IMR-90 (cell line): ENCODE measurements at regions not wholly inside any gene's neighbourhood (a gene's known extent, or its start where the extent isn't known, plus 50 kb on each side); places are given as distances from the start of the nearest gene placed in this dataset.

Experiments used
- ATAC-seq: fragments of 200-7000 bp; cut with Tn5 transposase; 2 replicates; pipeline ENCODE4 v1.9.1; 2020; ENCODE audit warnings: low read depth, mild to moderate bottlenecking, moderate library complexity
- BruUV-seq: library from RNA; stranded (reverse); fragments of 400-500 nt; replicated peaks from 2 replicates; lab custom pipeline; 2021; lab: Mats Ljungman, UMichigan
- CTCF ChIA-PET: fragments of 300-600 bp; formaldehyde crosslinking; extraction: SDS; loops from one replicate; lab custom pipeline; 2021; ENCODE audit warnings: antibody characterized with exemption; lab: Yijun Ruan, JAX
- POLR2A ChIA-PET: fragments of 300-600 bp; sonication (Branson Sonifier 250); formaldehyde crosslinking; loops from one replicate; lab custom pipeline; 2022; ENCODE audit warnings: antibody characterized with exemption; ENCODE audit not compliant: unreplicated experiment; lab: Charles Lee
- DNase-seq: peaks from one replicate; pipeline ENCODE4 v3.0.0; 2013
- H2AFZ ChIP-seq: replicated peaks from 2 replicates; pipeline ENCODE3; 2013; ENCODE audit warnings: low read length, mild to moderate bottlenecking; ENCODE audit not compliant: poor library complexity
- H2AK5ac ChIP-seq: 2 replicates; pipeline ENCODE4 v1.6.1; 2013; ENCODE audit warnings: low read depth, low read length, inconsistent platforms
- H2AK9ac ChIP-seq: replicated peaks from 2 replicates; pipeline ENCODE3; 2013; ENCODE audit warnings: mild to moderate bottlenecking, low read depth, low read length, moderate library complexity; ENCODE audit not compliant: poor library complexity
- H2BK120ac ChIP-seq: 2 replicates; pipeline ENCODE4 v1.6.1; 2013; ENCODE audit warnings: low read depth, low read length, inconsistent platforms
- H2BK15ac ChIP-seq: 3 replicates; pipeline ENCODE4 v1.6.1; 2013; ENCODE audit warnings: low read depth, low read length, inconsistent platforms
- H2BK20ac ChIP-seq: 2 replicates; pipeline ENCODE4 v1.6.1; 2013; ENCODE audit warnings: low read depth, mild to moderate bottlenecking, inconsistent platforms, low read length, moderate library complexity
- H2BK5ac ChIP-seq: 2 replicates; pipeline ENCODE4 v1.6.1; 2013; ENCODE audit warnings: mild to moderate bottlenecking, low read depth, low read length, inconsistent platforms; ENCODE audit not compliant: poor library complexity, severe bottlenecking
- H3K14ac ChIP-seq: replicated peaks from 2 replicates; pipeline ENCODE4 v1.6.1; 2013; ENCODE audit warnings: low read depth, low read length, inconsistent platforms
- H3K18ac ChIP-seq: 2 replicates; pipeline ENCODE4 v1.6.1; 2013; ENCODE audit warnings: low read depth, low read length, control low read depth
- H3K23ac ChIP-seq: 2 replicates; pipeline ENCODE4 v1.6.1; 2013; ENCODE audit warnings: low read depth, low read length, inconsistent platforms
- H3K27ac ChIP-seq: 2 replicates; pipeline ENCODE4 v1.5.1; 2013; ENCODE audit warnings: mild to moderate bottlenecking, control low read depth, low read length; ENCODE audit not compliant: insufficient read depth
- H3K27me3 ChIP-seq: 2 replicates; pipeline ENCODE4 v1.6.1; 2013; ENCODE audit warnings: low read length; ENCODE audit not compliant: control insufficient read depth, insufficient read depth
- H3K36me3 ChIP-seq: 2 replicates; pipeline ENCODE4 v1.6.1; 2013; ENCODE audit warnings: low read length, mixed read lengths; ENCODE audit not compliant: control insufficient read depth, insufficient read depth
- H3K4ac ChIP-seq: 2 replicates; pipeline ENCODE4 v1.6.1; 2013; ENCODE audit warnings: low read depth, low read length, inconsistent platforms
- H3K4me1 ChIP-seq: 2 replicates; pipeline ENCODE4 v1.6.1; 2013; ENCODE audit warnings: low read length, mixed read lengths; ENCODE audit not compliant: control insufficient read depth, insufficient read depth
- H3K4me2 ChIP-seq: 2 replicates; pipeline ENCODE4 v1.6.1; 2013; ENCODE audit warnings: low read depth, mild to moderate bottlenecking, control low read depth, low read length, moderate library complexity
- H3K4me3 ChIP-seq: 2 replicates; pipeline ENCODE4 v1.5.1; 2013; ENCODE audit warnings: low read depth, mild to moderate bottlenecking, control low read depth, low read length, moderate library complexity; ENCODE audit not compliant: insufficient read depth
- H3K56ac ChIP-seq: 2 replicates; pipeline ENCODE4 v1.6.1; 2013; ENCODE audit warnings: low read length, inconsistent platforms; ENCODE audit not compliant: insufficient read depth; ENCODE audit errors: extremely low read depth
- H3K79me1 ChIP-seq, 2 experiments: 2 replicates each; pipeline ENCODE4 v1.6.1; 2013; ENCODE audit warnings: low read length in 2 of 2, inconsistent platforms in 1 of 2, low read depth in 1 of 2
- H3K9ac ChIP-seq: 2 replicates; pipeline ENCODE4 v1.6.1; 2013; ENCODE audit warnings: low read depth, low read length, control low read depth
- H3K9me1 ChIP-seq: 2 replicates; pipeline ENCODE4 v1.6.1; 2013; ENCODE audit warnings: low read length, inconsistent platforms; ENCODE audit not compliant: insufficient read depth
- H3K9me3 ChIP-seq: 2 replicates; pipeline ENCODE4 v1.6.1; 2013; ENCODE audit warnings: low read length; ENCODE audit not compliant: control insufficient read depth, insufficient read depth
- H4K20me1 ChIP-seq: 2 replicates; pipeline ENCODE4 v1.6.1; 2013; ENCODE audit warnings: low read length, inconsistent platforms; ENCODE audit not compliant: insufficient read depth
- H4K5ac ChIP-seq: 2 replicates; pipeline ENCODE4 v1.6.1; 2013; ENCODE audit warnings: mild to moderate bottlenecking, low read depth, low read length, control low read depth
- H4K8ac ChIP-seq, 2 experiments: 2 replicates each; pipeline ENCODE4 v1.6.1; 2013; ENCODE audit warnings: low read depth in 2 of 2, low read length in 2 of 2, control low read depth in 1 of 2, inconsistent platforms in 1 of 2
- H4K91ac ChIP-seq: 2 replicates; pipeline ENCODE4 v1.6.1; 2013; ENCODE audit warnings: low read depth, low read length, inconsistent platforms; ENCODE audit not compliant: insufficient read depth
- BHLHE40 ChIP-seq: fragments of 150-350 bp; IDR thresholded peaks from 2 replicates; pipeline ENCODE4 v1.6.1; 2016; ENCODE audit warnings: mild to moderate bottlenecking, low read depth, low read length
- CEBPB ChIP-seq: IDR thresholded peaks from 2 replicates; pipeline ENCODE4 v1.6.1; 2012; ENCODE audit warnings: low read depth, low read length, improper control_type of control experiment
- CHD1 ChIP-seq: IDR thresholded peaks from 2 replicates; pipeline ENCODE4 v1.6.1; 2012; ENCODE audit warnings: low read depth, low read length, improper control_type of control experiment
- CTCF ChIP-seq: conservative IDR thresholded peaks from 2 replicates; pipeline ENCODE4 v1.5.1; 2012; ENCODE audit warnings: mild to moderate bottlenecking, low read depth, low read length, improper control_type of control experiment
- ELK1 ChIP-seq: fragments of 150-350 bp; IDR thresholded peaks from 2 replicates; pipeline ENCODE4 v1.6.1; 2016; ENCODE audit warnings: low read depth, mild to moderate bottlenecking, low read length, moderate library complexity, borderline replicate concordance
- FOS ChIP-seq: fragments of 150-350 bp; IDR thresholded peaks from 2 replicates; pipeline ENCODE4 v1.6.1; 2016; ENCODE audit warnings: low read depth, low read length
- MAFK ChIP-seq: IDR thresholded peaks from 2 replicates; pipeline ENCODE4 v1.6.1; 2012; ENCODE audit warnings: low read depth, low read length, improper control_type of control experiment
- MAZ ChIP-seq: IDR thresholded peaks from 2 replicates; pipeline ENCODE4 v1.6.1; 2012; ENCODE audit warnings: low read depth, mild to moderate bottlenecking, low read length, improper control_type of control experiment, moderate library complexity, borderline replicate concordance
- MXI1 ChIP-seq: IDR thresholded peaks from 2 replicates; pipeline ENCODE4 v1.6.1; 2012; ENCODE audit warnings: low read depth, mild to moderate bottlenecking, low read length, moderate library complexity, borderline replicate concordance
- NFE2L2 ChIP-seq: fragments of 150-350 bp; IDR thresholded peaks from 2 replicates; pipeline ENCODE4 v1.6.1; 2016; ENCODE audit warnings: low read depth, mild to moderate bottlenecking, low read length
- POLR2A ChIP-seq: IDR thresholded peaks from 2 replicates; pipeline ENCODE4 v1.6.1; 2012; ENCODE audit warnings: mild to moderate bottlenecking, low read depth, low read length
- RAD21 ChIP-seq: IDR thresholded peaks from 2 replicates; pipeline ENCODE4 v1.6.1; 2012; ENCODE audit warnings: low read length, improper control_type of control experiment
- RCOR1 ChIP-seq: IDR thresholded peaks from 2 replicates; pipeline ENCODE4 v1.6.1; 2012; ENCODE audit warnings: mild to moderate bottlenecking, low read length, improper control_type of control experiment; ENCODE audit not compliant: insufficient replicate concordance
- RFX5 ChIP-seq: IDR thresholded peaks from 2 replicates; pipeline ENCODE4 v1.8.0; 2012; ENCODE audit warnings: low read depth, mild to moderate bottlenecking, low read length, moderate library complexity
- SMC3 ChIP-seq: fragments of 150-350 bp; IDR thresholded peaks from 2 replicates; pipeline ENCODE4 v1.6.1; 2016; ENCODE audit warnings: low read depth, mild to moderate bottlenecking, antibody characterized with exemption, low read length, moderate library complexity
- USF2 ChIP-seq: fragments of 150-350 bp; IDR thresholded peaks from 2 replicates; pipeline ENCODE4 v1.6.1; 2017; ENCODE audit warnings: mild to moderate bottlenecking, antibody characterized with exemption, low read length, low read depth
- WGBS, 2 experiments: methylation state at CpG; one replicate each; pipeline versions ENCODE4 v1.1.5 to v1.1.7; 2013; ENCODE audit warnings: missing lambda C conversion rate in 2 of 2; ENCODE audit not compliant: insufficient read length in 1 of 2; ENCODE audit errors: extremely low coverage in 2 of 2; 5-methylcytosine and 5-hydroxymethylcytosine counted together
- dilution Hi-C: fragments of 300-500 bp; cut with HindIII; formaldehyde crosslinking; loops from one replicate; pipeline ENCODE4 v1.14.3; 2018; ENCODE audit warnings: low sequenced_read_pairs; ENCODE audit not compliant: unreplicated experiment
- in situ Hi-C: fragments of 300-500 bp; cut with MboI; formaldehyde crosslinking; loops from 3 replicates; pipeline ENCODE4 v1.14.3; 2019; ENCODE audit warnings: low sequenced_read_pairs, inconsistent platforms, mixed read lengths
- intact Hi-C: fragments of 100-400 bp; cut with micrococcal nuclease; formaldehyde crosslinking; loops from 2 replicates; pipeline ENCODE4 v1.10.0; 2022

GRCh38 chr3:177388209-177388608 is 190.9 kb upstream of the TBL1XR1 start:
- CTCF ChIA-PET: no interaction called here
- intact Hi-C loops: no loop called here

More at GRCh38 chr3:177388209-177388608, 190.9 kb upstream of the TBL1XR1 start:
- no peaks in the 10 kb centered on the region for H3K36me3 ChIP-seq
- H2BK20ac ChIP-seq: no peak overlapping the region
- no peak overlapping the region for H3K18ac ChIP-seq
- H2AK5ac ChIP-seq: no peak overlapping the region
- H3K14ac ChIP-seq: no peak overlapping the region
- no peak overlapping the region for H4K8ac ChIP-seq
- no peaks in the 10 kb centered on the region for H3K9me3 ChIP-seq
- TF ChIP-seq BHLHE40 (no peak), CHD1 (no peak), MAZ (no peak), RCOR1 (no peak), POLR2A (no peak), NFE2L2 (no peak), CTCF (no peak), FOS (no peak), CEBPB (no peak), RFX5 (no peak), SMC3 (no peak), MAFK (no peak), USF2 (no peak), ELK1 (no peak), MXI1 (no peak), RAD21 (no peak)
- WGBS, 2 experiments: no CpG with 5 or more reads among the region's 1 CpG
- H3K9ac ChIP-seq: no peak overlapping the region
- no peak overlapping the region for H3K56ac ChIP-seq
- H2BK5ac ChIP-seq: no peak overlapping the region
- in situ Hi-C loops (no loop called here), dilution Hi-C loops (no loop called here)
- H3K4me2 ChIP-seq: no peak overlapping the region
- H4K5ac ChIP-seq: no peak overlapping the region
- no peak overlapping the region for H2AK9ac ChIP-seq
- H2BK15ac ChIP-seq: no peak overlapping the region
- H2AFZ ChIP-seq: no peak overlapping the region
- ATAC-seq (no peak), DNase-seq (no peak)
- no peaks in the 10 kb centered on the region for H3K27me3 ChIP-seq
- no peak overlapping the region for H3K4me3 ChIP-seq
- H3K4ac ChIP-seq: no peak overlapping the region
- H3K79me1 ChIP-seq: no peaks in the 10 kb centered on the region
- H4K91ac ChIP-seq: no peak overlapping the region
- no peaks in the 10 kb centered on the region for H4K20me1 ChIP-seq
- BruUV-seq: no TSS peak
- H3K9me1 ChIP-seq: no peaks in the 10 kb centered on the region
- POLR2A ChIA-PET: no interaction called here
- H3K27ac ChIP-seq: no peak overlapping the region
- H2BK120ac ChIP-seq: no peak overlapping the region
- H3K23ac ChIP-seq: no peak overlapping the region
- H3K4me1 ChIP-seq: no peaks in the 10 kb centered on the region; the same call in 1 of the 2 replicates
